ENCODE measurements at regions not wholly inside any gene's neighbourhood (a gene's known extent, or its start where the extent isn't known, plus 50 kb on each side); places are given as distances from the start of the nearest gene placed in this dataset.

- H3K27ac Mint-ChIP-seq, result no peak overlapping the region
Measured at GRCh38 chr5:3958389-3958788, 362.8 kb downstream of the IRX1 start.

GRCh38 chr5:3962113-3962512 is 366.5 kb downstream of the IRX1 start:
- no peaks in the 10 kb centered on the region for H3K4me1 Mint-ChIP-seq
- no peaks in the 10 kb centered on the region for H3K36me3 Mint-ChIP-seq
- H3K9me3 Mint-ChIP-seq, result peaks cover 3% of the 10 kb centered on the region
- no peak overlapping the region for H3K27ac Mint-ChIP-seq
- no peak for DNase-seq
- no peaks in the 10 kb centered on the region for H3K27me3 Mint-ChIP-seq
- H3K4me3 Mint-ChIP-seq, result no peak overlapping the region

More at GRCh38 chr5:3958389-3958788, 362.8 kb downstream of the IRX1 start:
- no peaks in the 10 kb centered on the region for H3K9me3 Mint-ChIP-seq
- DNase-seq, result no peak
- H3K36me3 Mint-ChIP-seq, result no peaks in the 10 kb centered on the region
- no peaks in the 10 kb centered on the region for H3K4me1 Mint-ChIP-seq
- H3K27me3 Mint-ChIP-seq, result no peaks in the 10 kb centered on the region
- no peak overlapping the region for H3K4me3 Mint-ChIP-seq

GRCh38 chr5:3963652-3964051 is 368.0 kb downstream of the IRX1 start:
- no peaks in the 10 kb centered on the region for H3K36me3 Mint-ChIP-seq
- peaks cover 11% of the 10 kb centered on the region for H3K9me3 Mint-ChIP-seq
- DNase-seq, result no peak
- H3K4me3 Mint-ChIP-seq, result no peak overlapping the region
- no peaks in the 10 kb centered on the region for H3K27me3 Mint-ChIP-seq
- H3K4me1 Mint-ChIP-seq, result no peaks in the 10 kb centered on the region
- H3K27ac Mint-ChIP-seq, result no peak overlapping the region

GRCh38 chr5:3980156-3980555 is 384.5 kb downstream of the IRX1 start:
- Mint-ChIP-seq H3K27ac (no peak overlapping the region), H3K27me3 (no peaks in the 10 kb centered on the region), H3K4me3 (no peak overlapping the region), H3K9me3 (peaks cover 9% of the 10 kb centered on the region), H3K36me3 (no peaks in the 10 kb centered on the region), H3K4me1 (peaks cover 2% of the 10 kb centered on the region)
- no peak for DNase-seq

GRCh38 chr5:3987867-3988266 is 392.2 kb downstream of the IRX1 start:
- Mint-ChIP-seq H3K4me3 (no peak overlapping the region), H3K27me3 (no peaks in the 10 kb centered on the region), H3K9me3 (no peaks in the 10 kb centered on the region), H3K36me3 (no peaks in the 10 kb centered on the region), H3K27ac (no peak overlapping the region), H3K4me1 (no peaks in the 10 kb centered on the region)
- no peak for DNase-seq

- Mint-ChIP-seq H3K9me3 (no peaks in the 10 kb centered on the region), H3K36me3 (no peaks in the 10 kb centered on the region), H3K4me1 (no peaks in the 10 kb centered on the region), H3K27me3 (no peaks in the 10 kb centered on the region), H3K4me3 (no peak overlapping the region), H3K27ac (no peak overlapping the region)
- DNase-seq, result no peak
Measured at GRCh38 chr5:3993856-3994473, 398.3 kb downstream of the IRX1 start.

- DNase-seq, result no peak
- H3K4me1 Mint-ChIP-seq, result no peaks in the 10 kb centered on the region
- no peaks in the 10 kb centered on the region for H3K27me3 Mint-ChIP-seq
- H3K36me3 Mint-ChIP-seq, result no peaks in the 10 kb centered on the region
- H3K4me3 Mint-ChIP-seq, result no peak overlapping the region
- no peak overlapping the region for H3K27ac Mint-ChIP-seq
- no peaks in the 10 kb centered on the region for H3K9me3 Mint-ChIP-seq
Measured at GRCh38 chr5:3994628-3995027, 399.0 kb downstream of the IRX1 start.

- Mint-ChIP-seq H3K27ac (no peak overlapping the region), H3K9me3 (no peaks in the 10 kb centered on the region), H3K36me3 (no peaks in the 10 kb centered on the region), H3K27me3 (no peaks in the 10 kb centered on the region), H3K4me1 (no peaks in the 10 kb centered on the region), H3K4me3 (no peak overlapping the region)
- DNase-seq, result no peak
Measured at GRCh38 chr5:3995954-3996619, 400.5 kb downstream of the IRX1 start.

GRCh38 chr5:3996707-3997336 is 401.2 kb downstream of the IRX1 start:
- Mint-ChIP-seq H3K4me1 (no peaks in the 10 kb centered on the region), H3K4me3 (no peak overlapping the region), H3K9me3 (no peaks in the 10 kb centered on the region), H3K27ac (no peak overlapping the region), H3K36me3 (no peaks in the 10 kb centered on the region), H3K27me3 (no peaks in the 10 kb centered on the region)
- no peak for DNase-seq

GRCh38 chr5:3997670-3998069 is 402.0 kb downstream of the IRX1 start:
- Mint-ChIP-seq H3K27me3 (no peaks in the 10 kb centered on the region), H3K4me1 (no peaks in the 10 kb centered on the region), H3K4me3 (no peak overlapping the region), H3K27ac (no peak overlapping the region), H3K36me3 (no peaks in the 10 kb centered on the region), H3K9me3 (no peaks in the 10 kb centered on the region)
- DNase-seq, result no peak

GRCh38 chr5:3999929-4000328 is 404.3 kb downstream of the IRX1 start:
- H3K9me3 Mint-ChIP-seq, result no peaks in the 10 kb centered on the region
- H3K27ac Mint-ChIP-seq, result no peak overlapping the region
- DNase-seq, result no peak
- no peaks in the 10 kb centered on the region for H3K36me3 Mint-ChIP-seq
- no peak overlapping the region for H3K4me3 Mint-ChIP-seq
- no peaks in the 10 kb centered on the region for H3K27me3 Mint-ChIP-seq
- H3K4me1 Mint-ChIP-seq, result no peaks in the 10 kb centered on the region

GRCh38 chr5:4001004-4001403 is 405.4 kb downstream of the IRX1 start:
- Mint-ChIP-seq H3K27me3 (no peaks in the 10 kb centered on the region), H3K36me3 (no peaks in the 10 kb centered on the region), H3K4me3 (no peak overlapping the region), H3K9me3 (no peaks in the 10 kb centered on the region), H3K4me1 (no peaks in the 10 kb centered on the region), H3K27ac (no peak overlapping the region)
- DNase-seq, result no peak

- Mint-ChIP-seq H3K27me3 (no peaks in the 10 kb centered on the region), H3K27ac (no peak overlapping the region), H3K9me3 (no peaks in the 10 kb centered on the region), H3K36me3 (no peaks in the 10 kb centered on the region), H3K4me1 (no peaks in the 10 kb centered on the region), H3K4me3 (no peak overlapping the region)
- DNase-seq, result no peak
Measured at GRCh38 chr5:4001758-4002533, 406.3 kb downstream of the IRX1 start.

- Mint-ChIP-seq H3K36me3 (no peaks in the 10 kb centered on the region), H3K9me3 (no peaks in the 10 kb centered on the region)
- no peak for DNase-seq
Measured at GRCh38 chr5:4005335-4005734, 409.7 kb downstream of the IRX1 start.

GRCh38 chr5:4007001-4007400 is 411.4 kb downstream of the IRX1 start:
- Mint-ChIP-seq H3K4me1 (no peaks in the 10 kb centered on the region), H3K36me3 (no peaks in the 10 kb centered on the region), H3K27ac (no peak overlapping the region), H3K27me3 (no peaks in the 10 kb centered on the region), H3K9me3 (no peaks in the 10 kb centered on the region), H3K4me3 (no peak overlapping the region)
- DNase-seq, result no peak

More at GRCh38 chr5:4005335-4005734, 409.7 kb downstream of the IRX1 start:
- no peaks in the 10 kb centered on the region for H3K27me3 Mint-ChIP-seq
- no peak overlapping the region for H3K4me3 Mint-ChIP-seq
- no peaks in the 10 kb centered on the region for H3K4me1 Mint-ChIP-seq
- H3K27ac Mint-ChIP-seq, result no peak overlapping the region
